HG02610 (cell line): ENCODE measurements at regions not wholly inside any gene's neighbourhood (a gene's known extent, or its start where the extent isn't known, plus 50 kb on each side); places are given as distances from the start of the nearest gene placed in this dataset.

Source experiments
- ATAC-seq: cut with Tn5 transposase; IDR thresholded peaks from one replicate; pipeline ENCODE4 v1.9.1; 2021; ENCODE audit warnings: mild to moderate bottlenecking, moderate library complexity; ENCODE audit not compliant: unreplicated experiment

GRCh38 chr1:222370913-222371675 lies 176.8 kb downstream of the HHIPL2 start:
- no peak for ATAC-seq

GRCh38 chr1:222370081-222370912 lies 177.6 kb downstream of the HHIPL2 start:
- no peak for ATAC-seq

- ATAC-seq = no peak
These were observed 178.8 kb downstream of the HHIPL2 start for GRCh38 chr1:222369148-222369547.

GRCh38 chr1:222358100-222358499 lies 189.8 kb downstream of the HHIPL2 start:
- ATAC-seq = no peak

- ATAC-seq = no peak
These were observed 190.7 kb downstream of the HHIPL2 start for GRCh38 chr1:222357252-222357651.

GRCh38 chr1:222347627-222348026 lies 200.3 kb downstream of the HHIPL2 start:
- no peak for ATAC-seq

- no peak for ATAC-seq
These were observed 200.9 kb downstream of the HHIPL2 start for GRCh38 chr1:222346955-222347354.

GRCh38 chr1:222339376-222339947 lies 208.4 kb downstream of the HHIPL2 start:
- no peak for ATAC-seq

- ATAC-seq = no peak
These were observed 212.3 kb downstream of the HHIPL2 start for GRCh38 chr1:222335586-222335985.

- ATAC-seq = no peak
These were observed 213.8 kb downstream of the HHIPL2 start for GRCh38 chr1:222334026-222334680.

- ATAC-seq = no peak
These were observed 216.1 kb downstream of the HHIPL2 start for GRCh38 chr1:222331765-222332164.

- no peak for ATAC-seq
These were observed 216.6 kb downstream of the HHIPL2 start for GRCh38 chr1:222331340-222331739.

GRCh38 chr1:222329493-222330045 lies 218.3 kb downstream of the HHIPL2 start:
- no peak for ATAC-seq

GRCh38 chr1:222326710-222327036 lies 221.2 kb downstream of the HHIPL2 start:
- no peak for ATAC-seq

- ATAC-seq = no peak
These were observed 221.7 kb downstream of the HHIPL2 start for GRCh38 chr1:222326006-222326709.

- ATAC-seq = no peak
These were observed 222.4 kb downstream of the HHIPL2 start for GRCh38 chr1:222325506-222325905.

GRCh38 chr1:222314839-222315238 lies 233.1 kb downstream of the HHIPL2 start:
- ATAC-seq = no peak

GRCh38 chr1:222310836-222311235 lies 237.1 kb downstream of the HHIPL2 start:
- ATAC-seq = no peak

- ATAC-seq = no peak
These were observed 240.3 kb downstream of the HHIPL2 start for GRCh38 chr1:222307621-222308020.

- no peak for ATAC-seq
These were observed 241.4 kb downstream of the HHIPL2 start for GRCh38 chr1:222306512-222306911.
